ENCODE measurements at regions not wholly inside any gene's neighbourhood (a gene's known extent, or its start where the extent isn't known, plus 50 kb on each side); places are given as distances from the start of the nearest gene placed in this dataset.

GRCh38 chr13:19071161-19071936, 110.3 kb downstream of the TUBA3C start:
- Histone ChIP-seq H3K27ac (no peak overlapping the region), H3K27me3 (ENCODE audit: insufficient read depth in 3 of 3, low read length in 2 of 3) (peaks cover 0 to 3% (median 0%) of the 10 kb centered on the region in 3 donors), H3K9me3 (no peaks in the 10 kb centered on the region), H3K4me3 (no peak overlapping the region), H3K36me3 (ENCODE audit: insufficient read depth in 1 of 2, low read depth in 1 of 2) (no peaks in the 10 kb centered on the region), H3K4me1 (no peaks in the 10 kb centered on the region)
- no peak for TF ChIP-seq CTCF (IDR thresholded peaks at IDR 0.05)
- DNase-seq: no peak
- 73 to 85% (median 82%) methylated on average over 10 to 11 of the region's 11 CpGs for WGBS, 3 donors
- no peak for ATAC-seq
- intact Hi-C loops (cut with DNase I): no loop called here

- no peak for TF ChIP-seq CTCF (IDR thresholded peaks at IDR 0.05)
- ATAC-seq (no peak), DNase-seq (no peak)
- peaks cover 0 to 3% (median 0%) of the 10 kb centered on the region in 3 donors for H3K27me3 ChIP-seq (ENCODE audit: insufficient read depth in 3 of 3, low read length in 2 of 3)
- WGBS, 3 donors: 74 to 78% (median 75%) methylated on average over 6 of the region's 6 CpGs
- H3K36me3 ChIP-seq (ENCODE audit: insufficient read depth in 1 of 2, low read depth in 1 of 2): no peaks in the 10 kb centered on the region
- no peak overlapping the region for H3K4me3 ChIP-seq
- no peak overlapping the region for H3K27ac ChIP-seq
- no peaks in the 10 kb centered on the region for H3K4me1 ChIP-seq
- intact Hi-C loops (cut with DNase I): no loop called here
- no peaks in the 10 kb centered on the region for H3K9me3 ChIP-seq
Measured at GRCh38 chr13:19070398-19070735, 111.3 kb downstream of the TUBA3C start.

- no peaks in the 10 kb centered on the region for H3K4me1 ChIP-seq
- WGBS, 3 donors: 64 to 65% (median 65%) methylated on average over 5 of the region's 5 CpGs
- no peaks in the 10 kb centered on the region for H3K9me3 ChIP-seq
- no peaks in the 10 kb centered on the region for H3K36me3 ChIP-seq (ENCODE audit: insufficient read depth in 1 of 2, low read depth in 1 of 2)
- peaks cover 0 to 3% (median 0%) of the 10 kb centered on the region in 3 donors for H3K27me3 ChIP-seq (ENCODE audit: insufficient read depth in 3 of 3, low read length in 2 of 3)
- H3K27ac ChIP-seq: no peak overlapping the region
- DNase-seq (no peak), ATAC-seq (no peak)
- no peak for TF ChIP-seq CTCF (IDR thresholded peaks at IDR 0.05)
- H3K4me3 ChIP-seq: no peak overlapping the region
- intact Hi-C loops (cut with DNase I): no loop called here
Measured at GRCh38 chr13:19069684-19070397, 111.8 kb downstream of the TUBA3C start.

- Histone ChIP-seq H3K27ac (no peak overlapping the region), H3K27me3 (ENCODE audit: insufficient read depth in 3 of 3, low read length in 2 of 3) (peaks cover 0 to 3% (median 0%) of the 10 kb centered on the region in 3 donors), H3K4me1 (no peaks in the 10 kb centered on the region), H3K4me3 (no peak overlapping the region), H3K36me3 (ENCODE audit: insufficient read depth in 1 of 2, low read depth in 1 of 2) (no peaks in the 10 kb centered on the region), H3K9me3 (no peaks in the 10 kb centered on the region)
- DNase-seq (no peak), ATAC-seq (no peak)
- WGBS, 3 donors: 63 to 68% (median 68%) methylated on average over 2 of the region's 2 CpGs
- intact Hi-C loops (cut with DNase I): no loop called here
- no peak for TF ChIP-seq CTCF (IDR thresholded peaks at IDR 0.05)
Measured at GRCh38 chr13:19068691-19069090, 112.9 kb downstream of the TUBA3C start.
